Pancreas (tissue), 10 donors: ENCODE measurements at regions not wholly inside any gene's neighbourhood (a gene's known extent, or its start where the extent isn't known, plus 50 kb on each side); places are given as distances from the start of the nearest gene placed in this dataset.
A peak's percentile ranks its signal among the peaks of the same experiment; 100 is the strongest.
"Not testable (repeated sequence)": the region's sequence is repeated elsewhere in the genome, so short reads cannot be mapped to it uniquely, and the experiment has no call there.

ENCODE experiments used
- ATAC-seq, 4 donors: fragments of 200-7000 bp; cut with Tn5 transposase; one replicate each; pipeline versions ENCODE4 v1.8.0 to v1.9.1; 2020; ENCODE audit warnings: mild to moderate bottlenecking in 4 of 4, moderate library complexity in 4 of 4
- DNase-seq, 6 donors: peaks; one replicate each; pipeline ENCODE4 v3.0.0-alpha.2; 2020
- FAIRE-seq: peaks from 2 replicates; lab custom pipeline; 2012; peaks lifted over from hg19 to GRCh38; lab: Jason Lieb, UNC
- H3K27ac ChIP-seq, 4 donors: fragments of 200-600 bp; sonication (generic); 1 replicate in 3 of 4; 2 replicates in 1 of 4; pipeline versions ENCODE4 v1.5.0 to v1.8.0; 2020
- H3K27me3 ChIP-seq, 4 donors: fragments of 200-600 bp; one replicate each; pipeline ENCODE4 v1.8.0; 2021
- H3K36me3 ChIP-seq, 3 donors: fragments of 200-600 bp; sonication (generic) in 1 of 3; one replicate each; pipeline versions ENCODE4 v1.5.0 to v1.8.0; 2020 to 2021
- H3K4me1 ChIP-seq, 3 donors: fragments of 200-600 bp; one replicate each; pipeline ENCODE4 v1.8.0; 2021
- H3K4me3 ChIP-seq, 4 donors: fragments of 200-600 bp; sonication (generic) in 2 of 4; one replicate each; pipeline versions ENCODE4 v1.5.0 to v1.8.0; 2020 to 2021
- H3K9me3 ChIP-seq, 4 donors: fragments of 200-600 bp; one replicate each; pipeline ENCODE4 v1.8.0; 2021
- WGBS, 2 donors: extraction: QIAGEN DNeasy Blood & Tissue Kit; methylation state at CpG; one replicate each; pipeline ENCODE4 v1.1.7; 2013; 5-methylcytosine and 5-hydroxymethylcytosine counted together
- intact Hi-C, 3 donors: fragments of 100-400 bp; cut with DNase I; formaldehyde crosslinking; loops; one replicate each; pipeline versions ENCODE4 v1.11.1 to v1.14.2; 2022
- TF ChIP-seq, protein P1 (sequence below), 4 donors: fragments of 200-600 bp; sonication (generic) in 3 of 4; IDR thresholded peaks; one replicate each; pipeline versions ENCODE4 v1.5.0 to v1.8.0; 2021; ENCODE audit warnings: antibody characterized with exemption in 4 of 4
- donor health status: healthy with polysubstance abuse.
- donor health status: DM: no; HTN: no; CAD: no; lungs with moderate emphysema.
- donor health status: DM: no; HTN: no; CAD: no.
- donor health status: control.
- donor health status: control.
- donor health status: Bipolar disorder and iron deficiency.
- donor health status: DM: yes; HTN: yes; CAD: no.
- donor health status: DM: no; HTN: no; CAD: no.
- donor health status: DM: no; HTN: no; CAD: no.
- donor health status: DM: yes; HTN: yes; CAD: no.

DNA sequence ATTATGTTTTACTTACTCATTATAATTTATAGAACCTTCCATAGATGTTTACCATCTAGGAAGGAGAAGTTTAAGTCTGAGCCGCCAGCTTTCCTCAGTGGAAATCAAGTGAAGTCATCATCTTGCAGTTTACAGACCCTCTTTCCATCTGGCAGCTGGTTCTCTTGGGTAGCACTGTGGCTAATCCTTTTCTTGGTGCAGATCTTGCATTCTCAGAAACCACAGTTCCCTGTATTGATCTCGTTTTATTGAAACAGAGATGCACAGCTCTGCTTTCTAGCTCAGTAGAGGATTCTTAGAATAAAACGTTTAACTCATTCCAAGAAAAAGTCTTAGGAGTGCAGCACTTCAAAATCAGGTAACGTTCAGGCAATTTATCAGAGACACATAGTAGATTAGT, 1154.7 kb downstream of the FOXD4L5 start:
- intact Hi-C loops, DNase-seq, H3K4me3 ChIP-seq, H3K9me3 ChIP-seq, H3K27ac ChIP-seq, H3K4me1 ChIP-seq, H3K36me3 ChIP-seq, H3K27me3 ChIP-seq, FAIRE-seq, ATAC-seq: not testable (repeated sequence)
- 4 to 12% methylated on average over 4 of the region's 4 CpGs for WGBS, 2 donors

- Histone ChIP-seq H3K4me3 (no peak overlapping the region), H3K9me3 (no peaks in the 10 kb centered on the region), H3K4me1 (no peaks in the 10 kb centered on the region), H3K36me3 (no peaks in the 10 kb centered on the region), H3K27me3 (no peaks in the 10 kb centered on the region), H3K27ac (no peak overlapping the region)
- FAIRE-seq (no peak), ATAC-seq (no peak), DNase-seq (no peak)
- intact Hi-C loops: no loop called here
- TF ChIP-seq, protein P1, sequence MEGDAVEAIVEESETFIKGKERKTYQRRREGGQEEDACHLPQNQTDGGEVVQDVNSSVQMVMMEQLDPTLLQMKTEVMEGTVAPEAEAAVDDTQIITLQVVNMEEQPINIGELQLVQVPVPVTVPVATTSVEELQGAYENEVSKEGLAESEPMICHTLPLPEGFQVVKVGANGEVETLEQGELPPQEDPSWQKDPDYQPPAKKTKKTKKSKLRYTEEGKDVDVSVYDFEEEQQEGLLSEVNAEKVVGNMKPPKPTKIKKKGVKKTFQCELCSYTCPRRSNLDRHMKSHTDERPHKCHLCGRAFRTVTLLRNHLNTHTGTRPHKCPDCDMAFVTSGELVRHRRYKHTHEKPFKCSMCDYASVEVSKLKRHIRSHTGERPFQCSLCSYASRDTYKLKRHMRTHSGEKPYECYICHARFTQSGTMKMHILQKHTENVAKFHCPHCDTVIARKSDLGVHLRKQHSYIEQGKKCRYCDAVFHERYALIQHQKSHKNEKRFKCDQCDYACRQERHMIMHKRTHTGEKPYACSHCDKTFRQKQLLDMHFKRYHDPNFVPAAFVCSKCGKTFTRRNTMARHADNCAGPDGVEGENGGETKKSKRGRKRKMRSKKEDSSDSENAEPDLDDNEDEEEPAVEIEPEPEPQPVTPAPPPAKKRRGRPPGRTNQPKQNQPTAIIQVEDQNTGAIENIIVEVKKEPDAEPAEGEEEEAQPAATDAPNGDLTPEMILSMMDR (IDR thresholded peaks at IDR 0.05): no peak
- WGBS, 2 donors: 53 to 58% methylated on average over 6 of the region's 6 CpGs
Measured at GRCh38 chr9:64128572-64128971, 1156.4 kb downstream of the FOXD4L5 start.

GRCh38 chr9:64121602-64122001, 1163.4 kb downstream of the FOXD4L5 start:
- DNase-seq, ATAC-seq, H3K27me3 ChIP-seq, FAIRE-seq, H3K4me3 ChIP-seq, H3K27ac ChIP-seq, H3K4me1 ChIP-seq, intact Hi-C loops, H3K9me3 ChIP-seq, H3K36me3 ChIP-seq: not testable (repeated sequence)

GRCh38 chr9:64117329-64117728, 1167.7 kb downstream of the FOXD4L5 start:
- H3K9me3 ChIP-seq, FAIRE-seq, H3K27ac ChIP-seq, H3K36me3 ChIP-seq, H3K4me1 ChIP-seq, ATAC-seq, H3K27me3 ChIP-seq, H3K4me3 ChIP-seq, DNase-seq, intact Hi-C loops: not testable (repeated sequence)
- WGBS, 2 donors: 55 to 70% methylated on average over 5 of the region's 5 CpGs

- WGBS, 2 donors: 11 to 12% methylated on average over 1 of the region's 1 CpG
- H3K9me3 ChIP-seq, DNase-seq, H3K36me3 ChIP-seq, FAIRE-seq, H3K4me1 ChIP-seq, intact Hi-C loops, H3K4me3 ChIP-seq, ATAC-seq, H3K27ac ChIP-seq, H3K27me3 ChIP-seq: not testable (repeated sequence)
Measured at GRCh38 chr9:64107867-64108266, 1177.1 kb downstream of the FOXD4L5 start.

- H3K27ac ChIP-seq, intact Hi-C loops, DNase-seq, H3K4me3 ChIP-seq, H3K27me3 ChIP-seq, H3K36me3 ChIP-seq, FAIRE-seq, ATAC-seq, H3K9me3 ChIP-seq, H3K4me1 ChIP-seq: not testable (repeated sequence)
- 39% methylated on average over 1 of the region's 1 CpG for WGBS, 2 donors
Measured at GRCh38 chr9:64107211-64107610, 1177.8 kb downstream of the FOXD4L5 start.

DNA sequence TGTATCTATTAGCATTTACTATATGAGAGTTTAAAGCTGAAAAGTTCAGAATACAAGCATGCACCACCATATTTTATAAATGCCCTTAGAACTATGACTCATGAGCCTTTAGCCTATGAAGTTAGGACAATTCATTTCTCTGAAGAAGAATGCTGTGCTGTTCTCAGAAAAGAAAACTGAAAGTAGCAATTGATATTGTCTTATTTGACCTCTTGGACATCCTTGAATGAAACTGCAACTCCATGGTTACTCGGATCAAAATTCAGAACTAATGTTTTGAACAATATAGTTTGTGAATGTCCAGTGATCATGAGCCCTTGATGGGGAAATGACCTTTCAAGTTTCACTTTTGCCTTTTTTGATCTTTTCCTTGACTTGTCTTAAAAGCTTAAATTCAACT, 1179.8 kb downstream of the FOXD4L5 start:
- FAIRE-seq, H3K4me1 ChIP-seq, intact Hi-C loops, H3K27ac ChIP-seq, ATAC-seq, H3K4me3 ChIP-seq, DNase-seq, H3K36me3 ChIP-seq, H3K9me3 ChIP-seq, H3K27me3 ChIP-seq: not testable (repeated sequence)
- 22 to 26% methylated on average over 1 of the region's 1 CpG for WGBS, 2 donors

DNA sequence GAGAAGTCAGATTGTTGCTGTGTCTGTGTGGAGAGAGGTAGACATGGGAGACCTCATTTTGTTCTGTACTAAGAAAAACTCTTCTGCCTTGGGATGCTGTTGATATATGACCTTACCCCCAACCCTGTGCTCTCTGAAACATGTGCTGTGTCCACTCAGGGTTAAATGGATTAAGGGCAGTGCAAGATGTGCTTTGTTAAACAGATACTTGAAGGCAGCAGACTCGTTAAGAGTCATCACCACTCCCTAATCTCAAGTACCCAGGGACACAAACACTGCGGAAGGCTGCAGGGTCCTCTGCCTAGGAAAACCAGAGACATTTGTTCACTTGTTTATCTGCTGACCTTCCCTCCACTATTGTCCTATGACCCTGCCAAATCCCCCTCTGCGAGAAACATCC, 1183.5 kb downstream of the FOXD4L5 start:
- intact Hi-C loops, H3K4me1 ChIP-seq, H3K27ac ChIP-seq, ATAC-seq, H3K36me3 ChIP-seq, H3K27me3 ChIP-seq, H3K4me3 ChIP-seq, DNase-seq, FAIRE-seq, H3K9me3 ChIP-seq: not testable (repeated sequence)
- 49 to 56% methylated on average over 3 of the region's 3 CpGs for WGBS, 2 donors

GRCh38 chr9:64100571-64101155, 1184.3 kb downstream of the FOXD4L5 start:
- H3K4me1 ChIP-seq, H3K36me3 ChIP-seq, H3K4me3 ChIP-seq, intact Hi-C loops, FAIRE-seq, H3K27me3 ChIP-seq, ATAC-seq, H3K27ac ChIP-seq, H3K9me3 ChIP-seq: not testable (repeated sequence)
- whole genome bisulfite sequencing, 2 donors: 75 to 84% methylated on average over 36 of the region's 36 CpGs
- DNase-seq: peak in 2 of 6 donors; percentile 11 to 58

GRCh38 chr9:64085998-64086397, 1199.0 kb downstream of the FOXD4L5 start:
- H3K27ac ChIP-seq, ATAC-seq, H3K4me1 ChIP-seq, FAIRE-seq, H3K27me3 ChIP-seq, H3K36me3 ChIP-seq, H3K9me3 ChIP-seq, H3K4me3 ChIP-seq, DNase-seq, intact Hi-C loops: not testable (repeated sequence)
- WGBS, 2 donors: 65 to 69% methylated on average over 5 of the region's 5 CpGs

DNA sequence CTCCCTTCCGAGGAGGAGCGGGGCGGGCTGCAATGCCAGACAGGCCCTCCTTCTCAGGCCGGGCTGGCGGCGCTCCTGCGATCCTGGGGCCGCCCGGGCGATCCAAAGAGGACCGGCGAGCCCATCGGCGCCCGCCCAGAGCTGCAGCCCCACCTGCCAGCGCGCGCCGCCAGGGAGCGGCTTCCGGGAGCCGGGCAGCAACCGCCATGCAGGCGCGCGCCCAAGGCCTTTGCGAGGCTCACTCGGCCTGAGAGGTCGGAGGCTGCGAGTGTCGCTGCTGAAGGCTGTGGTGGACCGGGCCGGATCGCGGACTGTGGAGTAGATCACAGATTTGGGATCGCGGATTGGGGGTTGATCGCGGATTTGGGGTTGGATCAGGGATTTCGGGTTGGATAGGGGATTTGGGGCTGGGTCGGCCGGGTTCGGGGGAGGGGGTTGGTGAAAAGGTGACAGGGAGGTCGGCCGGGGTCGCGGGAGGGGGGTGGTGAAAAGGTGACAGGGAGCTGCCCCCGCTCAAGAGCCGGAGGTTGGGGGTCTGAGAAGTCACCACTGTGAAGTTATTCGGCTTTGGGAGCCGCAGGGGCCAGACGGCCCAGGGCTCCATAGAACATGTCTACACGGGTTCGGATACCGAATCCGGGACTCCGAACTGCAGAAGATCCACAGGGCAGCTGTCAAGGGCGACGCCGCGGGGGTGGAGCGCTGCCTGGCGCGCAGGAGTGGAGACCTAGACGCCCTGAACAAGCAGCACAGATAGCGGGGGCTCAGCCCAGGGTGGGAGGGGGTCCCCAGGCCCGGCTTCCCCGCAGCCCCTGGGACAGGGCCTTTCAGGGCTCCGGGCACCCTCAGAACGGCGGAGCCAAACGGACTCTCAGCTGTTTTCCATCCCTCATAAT, 1213.4 kb downstream of the FOXD4L5 start:
- H3K4me3 ChIP-seq, ATAC-seq, H3K27ac ChIP-seq, FAIRE-seq, H3K27me3 ChIP-seq, H3K9me3 ChIP-seq, intact Hi-C loops, H3K36me3 ChIP-seq, H3K4me1 ChIP-seq: not testable (repeated sequence)
- 59 to 64% methylated on average over 69 to 72 of the region's 72 CpGs for WGBS, 2 donors
- peak in 2 of 6 donors; percentile 47 for DNase-seq
